GM18498 (cell line): ENCODE measurements at regions not wholly inside any gene's neighbourhood (a gene's known extent, or its start where the extent isn't known, plus 50 kb on each side); places are given as distances from the start of the nearest gene placed in this dataset.

Experiments
- ATAC-seq: cut with Tn5 transposase; IDR thresholded peaks from one replicate; pipeline ENCODE4 v1.9.1; 2021; ENCODE audit warnings: mild to moderate bottlenecking, moderate library complexity; ENCODE audit not compliant: unreplicated experiment

- ATAC-seq: no peak
Observed at GRCh38 chr22:47591709-47592108, 829.3 kb downstream of the TBC1D22A start.

GRCh38 chr22:47591016-47591415 is 828.6 kb downstream of the TBC1D22A start:
- no peak for ATAC-seq

- ATAC-seq: no peak
Observed at GRCh38 chr22:47589271-47590250, 827.1 kb downstream of the TBC1D22A start.

- ATAC-seq: no peak
Observed at GRCh38 chr22:47588578-47588960, 826.1 kb downstream of the TBC1D22A start.

- no peak for ATAC-seq
Observed at GRCh38 chr22:47587861-47588577, 825.6 kb downstream of the TBC1D22A start.

- no peak for ATAC-seq
Observed at GRCh38 chr22:47587361-47587760, 824.9 kb downstream of the TBC1D22A start.

GRCh38 chr22:47586946-47587345 is 824.5 kb downstream of the TBC1D22A start:
- no peak for ATAC-seq

GRCh38 chr22:47586038-47586437 is 823.6 kb downstream of the TBC1D22A start:
- ATAC-seq: no peak

- no peak for ATAC-seq
Observed at GRCh38 chr22:47583959-47584562, 821.6 kb downstream of the TBC1D22A start.

GRCh38 chr22:47582067-47582466 is 819.6 kb downstream of the TBC1D22A start:
- no peak for ATAC-seq

- no peak for ATAC-seq
Observed at GRCh38 chr22:47580121-47580520, 817.7 kb downstream of the TBC1D22A start.

GRCh38 chr22:47576908-47577307 is 814.5 kb downstream of the TBC1D22A start:
- ATAC-seq: no peak

- no peak for ATAC-seq
Observed at GRCh38 chr22:47575291-47575690, 812.8 kb downstream of the TBC1D22A start.

GRCh38 chr22:47574556-47574955 is 812.1 kb downstream of the TBC1D22A start:
- ATAC-seq: no peak

GRCh38 chr22:47573141-47573540 is 810.7 kb downstream of the TBC1D22A start:
- ATAC-seq: no peak

- no peak for ATAC-seq
Observed at GRCh38 chr22:47572443-47572842, 810.0 kb downstream of the TBC1D22A start.

GRCh38 chr22:47571616-47572015 is 809.2 kb downstream of the TBC1D22A start:
- ATAC-seq: no peak

GRCh38 chr22:47570851-47571250 is 808.4 kb downstream of the TBC1D22A start:
- no peak for ATAC-seq

- ATAC-seq: no peak
Observed at GRCh38 chr22:47570300-47570685, 807.8 kb downstream of the TBC1D22A start.

- ATAC-seq: no peak
Observed at GRCh38 chr22:47569389-47570299, 807.2 kb downstream of the TBC1D22A start.
